ENCODE measurements at regions not wholly inside any gene's neighbourhood (a gene's known extent, or its start where the extent isn't known, plus 50 kb on each side); places are given as distances from the start of the nearest gene placed in this dataset.
"Not testable (repeated sequence)": the region's sequence is repeated elsewhere in the genome, so short reads cannot be mapped to it uniquely, and the experiment has no call there.

DNA sequence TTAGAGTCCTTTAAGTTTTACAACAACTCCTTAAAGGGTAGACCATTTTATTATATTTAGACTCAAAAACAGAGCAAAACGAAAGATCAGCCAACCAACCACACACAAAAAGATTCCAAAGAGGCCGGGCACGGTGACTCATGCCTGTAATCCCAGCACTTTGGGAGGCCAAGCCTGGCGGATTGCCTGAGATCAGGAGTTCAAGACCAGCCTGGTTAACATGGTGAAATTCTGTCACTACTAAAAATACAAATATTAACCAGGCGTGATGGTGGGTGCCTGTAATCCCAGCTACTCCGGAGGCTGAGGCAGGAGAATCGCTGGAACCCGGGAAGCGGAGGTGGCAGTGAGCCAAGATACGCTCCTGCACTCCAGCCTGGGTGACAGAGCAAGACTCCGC is 83.3 kb upstream of the GRIK1 start:
- not testable (repeated sequence) for H3K36me3 ChIP-seq (ENCODE audit: insufficient read depth); H3K9me2 ChIP-seq (ENCODE audit: insufficient read depth); H3F3A ChIP-seq (replicated peaks; ENCODE audit: low read depth); H3K4me3 ChIP-seq; DNase-seq (ENCODE audit: low spot score); H3K4me1 ChIP-seq (ENCODE audit: insufficient read depth); H3K27me3 Mint-ChIP-seq (ENCODE audit: insufficient read depth, low read depth, poor library complexity); ATAC-seq; H3K79me2 ChIP-seq (replicated peaks; ENCODE audit: insufficient read depth); H3K27me3 ChIP-seq (ENCODE audit: insufficient read depth); H3K4me1 Mint-ChIP-seq; H3K27ac Mint-ChIP-seq; H4K20me1 ChIP-seq (replicated peaks; ENCODE audit: insufficient read depth); H3K4me2 ChIP-seq; H2AFZ ChIP-seq; H3K36me3 Mint-ChIP-seq (ENCODE audit: low read depth); H3K4me3 Mint-ChIP-seq; H3K27ac ChIP-seq (ENCODE audit: low read depth); H3K9me3 Mint-ChIP-seq

DNA sequence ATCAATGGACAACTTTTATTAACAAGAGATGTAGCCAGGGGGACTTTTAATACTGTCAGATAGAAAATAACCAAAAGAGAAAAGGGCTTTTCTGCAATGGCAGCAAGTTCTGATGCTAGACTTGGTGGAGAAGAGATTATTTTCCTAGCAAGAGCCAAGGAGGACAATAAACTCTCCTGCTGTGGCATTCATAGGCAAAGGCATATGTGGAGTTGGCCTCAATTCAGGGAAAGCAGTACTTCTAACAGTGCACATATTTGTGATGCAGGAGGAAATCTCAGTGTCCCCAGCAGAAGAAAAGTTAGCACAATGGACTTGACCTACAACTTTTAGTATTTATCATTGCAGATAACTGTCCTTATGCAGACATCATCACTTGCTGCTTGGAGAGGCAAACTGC is 75.1 kb upstream of the GRIK1 start:
- Histone ChIP-seq H3K27ac (ENCODE audit: low read depth) (no peak overlapping the region), H3K79me2 (replicated peaks; ENCODE audit: insufficient read depth) (no peaks in the 10 kb centered on the region), H2AFZ (no peak overlapping the region), H3F3A (replicated peaks; ENCODE audit: low read depth) (no peaks in the 10 kb centered on the region), H3K9me2 (ENCODE audit: insufficient read depth) (no peaks in the 10 kb centered on the region), H3K4me2 (peak overlapping the region; percentile 51; the same call in 1 of the 2 replicates), H3K4me1 (ENCODE audit: insufficient read depth) (peaks cover 15% of the 10 kb centered on the region; the same call in 1 of the 2 replicates), H3K27me3 (ENCODE audit: insufficient read depth) (no peaks in the 10 kb centered on the region), H3K36me3 (ENCODE audit: insufficient read depth) (no peaks in the 10 kb centered on the region), H3K4me3 (no peak overlapping the region), H4K20me1 (replicated peaks; ENCODE audit: insufficient read depth) (no peaks in the 10 kb centered on the region)
- H3K27ac Mint-ChIP-seq = no peak overlapping the region; the same call in 1 of the 2 replicates
- H3K36me3 Mint-ChIP-seq (ENCODE audit: low read depth) = peaks cover 16% of the 10 kb centered on the region
- ATAC-seq = peak; percentile 65
- peaks cover 13% of the 10 kb centered on the region; the same call in 2 of the 3 replicates for H3K4me1 Mint-ChIP-seq
- peaks cover 17% of the 10 kb centered on the region for H3K9me3 Mint-ChIP-seq
- TF ChIP-seq, protein P1, sequence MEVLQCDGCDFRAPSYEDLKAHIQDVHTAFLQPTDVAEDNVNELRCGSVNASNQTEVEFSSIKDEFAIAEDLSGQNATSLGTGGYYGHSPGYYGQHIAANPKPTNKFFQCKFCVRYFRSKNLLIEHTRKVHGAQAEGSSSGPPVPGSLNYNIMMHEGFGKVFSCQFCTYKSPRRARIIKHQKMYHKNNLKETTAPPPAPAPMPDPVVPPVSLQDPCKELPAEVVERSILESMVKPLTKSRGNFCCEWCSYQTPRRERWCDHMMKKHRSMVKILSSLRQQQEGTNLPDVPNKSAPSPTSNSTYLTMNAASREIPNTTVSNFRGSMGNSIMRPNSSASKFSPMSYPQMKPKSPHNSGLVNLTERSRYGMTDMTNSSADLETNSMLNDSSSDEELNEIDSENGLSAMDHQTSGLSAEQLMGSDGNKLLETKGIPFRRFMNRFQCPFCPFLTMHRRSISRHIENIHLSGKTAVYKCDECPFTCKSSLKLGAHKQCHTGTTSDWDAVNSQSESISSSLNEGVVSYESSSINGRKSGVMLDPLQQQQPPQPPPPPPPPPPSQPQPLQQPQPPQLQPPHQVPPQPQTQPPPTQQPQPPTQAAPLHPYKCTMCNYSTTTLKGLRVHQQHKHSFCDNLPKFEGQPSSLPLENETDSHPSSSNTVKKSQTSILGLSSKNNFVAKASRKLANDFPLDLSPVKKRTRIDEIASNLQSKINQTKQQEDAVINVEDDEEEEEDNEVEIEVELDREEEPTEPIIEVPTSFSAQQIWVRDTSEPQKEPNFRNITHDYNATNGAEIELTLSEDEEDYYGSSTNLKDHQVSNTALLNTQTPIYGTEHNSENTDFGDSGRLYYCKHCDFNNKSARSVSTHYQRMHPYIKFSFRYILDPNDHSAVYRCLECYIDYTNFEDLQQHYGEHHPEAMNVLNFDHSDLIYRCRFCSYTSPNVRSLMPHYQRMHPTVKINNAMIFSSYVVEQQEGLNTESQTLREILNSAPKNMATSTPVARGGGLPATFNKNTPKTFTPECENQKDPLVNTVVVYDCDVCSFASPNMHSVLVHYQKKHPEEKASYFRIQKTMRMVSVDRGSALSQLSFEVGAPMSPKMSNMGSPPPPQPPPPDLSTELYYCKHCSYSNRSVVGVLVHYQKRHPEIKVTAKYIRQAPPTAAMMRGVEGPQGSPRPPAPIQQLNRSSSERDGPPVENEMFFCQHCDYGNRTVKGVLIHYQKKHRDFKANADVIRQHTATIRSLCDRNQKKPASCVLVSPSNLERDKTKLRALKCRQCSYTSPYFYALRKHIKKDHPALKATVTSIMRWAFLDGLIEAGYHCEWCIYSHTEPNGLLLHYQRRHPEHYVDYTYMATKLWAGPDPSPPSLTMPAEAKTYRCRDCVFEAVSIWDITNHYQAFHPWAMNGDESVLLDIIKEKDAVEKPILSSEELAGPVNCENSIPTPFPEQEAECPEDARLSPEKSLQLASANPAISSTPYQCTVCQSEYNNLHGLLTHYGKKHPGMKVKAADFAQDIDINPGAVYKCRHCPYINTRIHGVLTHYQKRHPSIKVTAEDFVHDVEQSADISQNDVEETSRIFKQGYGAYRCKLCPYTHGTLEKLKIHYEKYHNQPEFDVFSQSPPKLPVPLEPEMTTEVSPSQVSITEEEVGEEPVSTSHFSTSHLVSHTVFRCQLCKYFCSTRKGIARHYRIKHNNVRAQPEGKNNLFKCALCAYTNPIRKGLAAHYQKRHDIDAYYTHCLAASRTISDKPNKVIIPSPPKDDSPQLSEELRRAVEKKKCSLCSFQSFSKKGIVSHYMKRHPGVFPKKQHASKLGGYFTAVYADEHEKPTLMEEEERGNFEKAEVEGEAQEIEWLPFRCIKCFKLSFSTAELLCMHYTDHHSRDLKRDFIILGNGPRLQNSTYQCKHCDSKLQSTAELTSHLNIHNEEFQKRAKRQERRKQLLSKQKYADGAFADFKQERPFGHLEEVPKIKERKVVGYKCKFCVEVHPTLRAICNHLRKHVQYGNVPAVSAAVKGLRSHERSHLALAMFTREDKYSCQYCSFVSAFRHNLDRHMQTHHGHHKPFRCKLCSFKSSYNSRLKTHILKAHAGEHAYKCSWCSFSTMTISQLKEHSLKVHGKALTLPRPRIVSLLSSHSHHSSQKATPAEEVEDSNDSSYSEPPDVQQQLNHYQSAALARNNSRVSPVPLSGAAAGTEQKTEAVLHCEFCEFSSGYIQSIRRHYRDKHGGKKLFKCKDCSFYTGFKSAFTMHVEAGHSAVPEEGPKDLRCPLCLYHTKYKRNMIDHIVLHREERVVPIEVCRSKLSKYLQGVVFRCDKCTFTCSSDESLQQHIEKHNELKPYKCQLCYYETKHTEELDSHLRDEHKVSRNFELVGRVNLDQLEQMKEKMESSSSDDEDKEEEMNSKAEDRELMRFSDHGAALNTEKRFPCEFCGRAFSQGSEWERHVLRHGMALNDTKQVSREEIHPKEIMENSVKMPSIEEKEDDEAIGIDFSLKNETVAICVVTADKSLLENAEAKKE (CRISPR knock-in tag; IDR thresholded peaks at IDR 0.05) = peak; percentile 98
- TF ChIP-seq, protein P2, sequence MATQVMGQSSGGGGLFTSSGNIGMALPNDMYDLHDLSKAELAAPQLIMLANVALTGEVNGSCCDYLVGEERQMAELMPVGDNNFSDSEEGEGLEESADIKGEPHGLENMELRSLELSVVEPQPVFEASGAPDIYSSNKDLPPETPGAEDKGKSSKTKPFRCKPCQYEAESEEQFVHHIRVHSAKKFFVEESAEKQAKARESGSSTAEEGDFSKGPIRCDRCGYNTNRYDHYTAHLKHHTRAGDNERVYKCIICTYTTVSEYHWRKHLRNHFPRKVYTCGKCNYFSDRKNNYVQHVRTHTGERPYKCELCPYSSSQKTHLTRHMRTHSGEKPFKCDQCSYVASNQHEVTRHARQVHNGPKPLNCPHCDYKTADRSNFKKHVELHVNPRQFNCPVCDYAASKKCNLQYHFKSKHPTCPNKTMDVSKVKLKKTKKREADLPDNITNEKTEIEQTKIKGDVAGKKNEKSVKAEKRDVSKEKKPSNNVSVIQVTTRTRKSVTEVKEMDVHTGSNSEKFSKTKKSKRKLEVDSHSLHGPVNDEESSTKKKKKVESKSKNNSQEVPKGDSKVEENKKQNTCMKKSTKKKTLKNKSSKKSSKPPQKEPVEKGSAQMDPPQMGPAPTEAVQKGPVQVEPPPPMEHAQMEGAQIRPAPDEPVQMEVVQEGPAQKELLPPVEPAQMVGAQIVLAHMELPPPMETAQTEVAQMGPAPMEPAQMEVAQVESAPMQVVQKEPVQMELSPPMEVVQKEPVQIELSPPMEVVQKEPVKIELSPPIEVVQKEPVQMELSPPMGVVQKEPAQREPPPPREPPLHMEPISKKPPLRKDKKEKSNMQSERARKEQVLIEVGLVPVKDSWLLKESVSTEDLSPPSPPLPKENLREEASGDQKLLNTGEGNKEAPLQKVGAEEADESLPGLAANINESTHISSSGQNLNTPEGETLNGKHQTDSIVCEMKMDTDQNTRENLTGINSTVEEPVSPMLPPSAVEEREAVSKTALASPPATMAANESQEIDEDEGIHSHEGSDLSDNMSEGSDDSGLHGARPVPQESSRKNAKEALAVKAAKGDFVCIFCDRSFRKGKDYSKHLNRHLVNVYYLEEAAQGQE (IDR thresholded peaks at IDR 0.05; ENCODE audit: unreplicated experiment) = no peak
- no peak overlapping the region for H3K4me3 Mint-ChIP-seq
- no peaks in the 10 kb centered on the region for H3K27me3 Mint-ChIP-seq (ENCODE audit: insufficient read depth, low read depth, poor library complexity)
- DNase-seq (ENCODE audit: low spot score) = peak; percentile 28

Data from GM23338 (cell line).